Stimulated activated CD4-positive, alpha-beta T cell treated with anti-CD3 and anti-CD28 coated beads, Interleukin-1b, Interleukin-23, amount 100 ng/mL, for 4 hours (primary cell): ENCODE measurements at regions not wholly inside any gene's neighbourhood (a gene's known extent, or its start where the extent isn't known, plus 50 kb on each side); places are given as distances from the start of the nearest gene placed in this dataset.
"Not testable (repeated sequence)": the region's sequence is repeated elsewhere in the genome, so short reads cannot be mapped to it uniquely, and the experiment has no call there.

Experiments used
- DNase-seq, 2 donors: peaks; one replicate each; pipeline ENCODE4 v3.0.0-alpha.2; 2020; ENCODE audit warnings: low read depth in 2 of 2

DNA sequence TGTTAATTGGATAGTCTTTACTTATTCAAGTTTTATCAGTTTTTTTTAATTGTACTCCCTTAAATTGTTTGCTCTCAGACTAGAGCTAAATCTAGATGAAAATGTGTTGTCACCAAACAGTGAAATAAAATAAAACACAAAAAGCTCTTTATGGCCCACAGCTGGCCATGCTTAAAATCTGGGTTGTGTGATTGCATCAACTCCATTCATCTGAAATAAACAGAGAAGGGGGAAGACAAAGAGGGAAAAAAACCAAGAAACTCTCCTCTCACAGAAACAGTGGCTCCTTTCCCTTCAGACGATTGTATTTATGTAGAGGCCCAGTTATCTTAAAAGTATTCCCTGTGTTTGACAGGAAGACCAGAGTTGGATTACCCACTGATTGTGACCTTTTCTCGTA lies 422.4 kb downstream of the IRX1 start:
- no peak for DNase-seq

DNA sequence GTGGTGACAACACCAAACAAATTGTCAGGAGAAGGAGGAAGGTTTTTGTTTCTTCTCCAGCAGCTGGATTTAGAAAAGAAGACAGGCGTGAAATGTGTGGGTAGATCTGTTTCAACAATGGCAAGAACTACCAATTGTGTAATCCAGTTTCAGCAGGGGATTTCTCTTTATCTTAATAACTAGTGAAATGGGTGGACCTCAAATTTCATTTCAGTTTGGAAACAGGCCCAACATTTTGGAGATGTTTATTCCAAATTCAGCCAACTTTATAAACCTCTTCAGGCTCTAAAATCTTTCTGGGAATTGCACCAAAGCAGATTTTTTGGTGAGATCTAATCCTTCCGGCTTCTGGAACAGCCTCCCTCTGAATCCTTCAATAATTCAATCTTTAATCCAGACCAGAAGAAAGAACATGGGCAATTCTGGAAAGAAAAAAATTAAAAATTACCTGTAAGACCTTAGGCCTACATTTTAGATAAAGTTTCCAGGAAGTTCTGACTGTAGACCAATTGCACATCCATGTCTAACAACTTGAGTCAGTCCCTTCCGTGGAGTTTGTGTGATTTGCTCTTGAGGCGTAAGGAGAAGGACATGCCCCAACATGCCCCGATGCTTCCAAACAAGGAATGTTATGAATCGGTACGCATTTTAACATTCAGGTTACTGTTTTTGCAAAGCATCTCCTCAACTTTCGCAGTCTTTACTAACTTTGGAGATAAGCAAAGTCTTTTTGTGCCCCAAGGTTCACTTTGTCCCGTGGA lies 423.6 kb downstream of the IRX1 start:
- no peak for DNase-seq

DNA sequence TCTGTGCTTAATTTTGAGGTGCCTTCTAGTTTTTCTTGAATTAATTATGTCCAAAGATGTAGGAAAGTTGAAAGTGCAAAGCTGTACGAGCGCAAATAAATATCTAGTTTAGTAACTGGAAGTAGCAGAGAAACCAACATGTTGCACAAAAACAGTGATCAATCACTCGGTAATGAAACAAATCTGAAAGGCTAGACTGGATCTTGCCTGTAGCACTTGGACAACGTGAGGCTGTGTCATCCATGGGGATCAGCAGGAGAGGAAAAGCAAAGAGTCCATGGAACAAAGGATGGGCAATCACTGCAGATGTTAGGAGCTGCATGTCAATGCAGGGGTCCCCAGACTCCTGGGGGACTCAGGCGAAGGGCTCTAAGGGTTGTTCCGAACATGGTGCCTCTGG lies 424.2 kb downstream of the IRX1 start:
- no peak for DNase-seq

GRCh38 chr5:4020400-4020799 lies 424.8 kb downstream of the IRX1 start:
- DNase-seq = no peak

- no peak for DNase-seq
These were observed 426.5 kb downstream of the IRX1 start for GRCh38 chr5:4022056-4022670.

DNA sequence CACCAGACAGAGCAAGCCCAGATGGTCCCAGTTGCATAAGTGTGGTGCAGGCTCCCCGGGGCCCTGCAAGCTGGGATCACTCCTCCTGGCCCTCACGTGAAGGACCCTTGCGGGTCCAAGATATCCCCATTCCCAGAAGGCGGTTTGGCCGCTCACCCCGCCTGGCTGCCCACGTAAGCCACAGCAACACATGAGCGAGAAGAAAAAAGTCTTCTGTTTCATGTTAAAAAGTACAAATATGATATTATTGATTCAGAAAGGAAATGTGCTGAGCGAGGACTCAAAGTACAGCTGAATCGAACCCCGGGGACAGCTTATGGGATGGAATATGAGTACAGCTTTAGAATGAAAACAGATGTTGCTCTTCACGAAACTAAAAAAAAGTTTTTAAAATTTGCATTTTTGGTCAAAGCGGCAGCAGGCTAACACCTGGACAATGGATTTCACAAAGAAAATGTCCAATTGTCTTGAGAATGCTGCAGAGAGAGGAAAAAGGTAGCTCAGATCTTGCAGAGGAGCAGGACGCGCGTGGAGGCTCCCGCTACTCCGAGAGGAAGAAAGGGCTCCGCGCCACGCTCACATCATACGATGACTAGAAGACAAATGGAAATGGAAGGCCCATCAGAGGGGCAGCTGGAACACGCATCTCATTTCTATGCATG lies 427.6 kb downstream of the IRX1 start:
- DNase-seq = no peak

GRCh38 chr5:4023753-4024335 lies 428.2 kb downstream of the IRX1 start:
- DNase-seq = no peak

- no peak for DNase-seq
These were observed 431.6 kb downstream of the IRX1 start for GRCh38 chr5:4027088-4027734.

- no peak for DNase-seq
These were observed 432.8 kb downstream of the IRX1 start for GRCh38 chr5:4028384-4028783.

DNA sequence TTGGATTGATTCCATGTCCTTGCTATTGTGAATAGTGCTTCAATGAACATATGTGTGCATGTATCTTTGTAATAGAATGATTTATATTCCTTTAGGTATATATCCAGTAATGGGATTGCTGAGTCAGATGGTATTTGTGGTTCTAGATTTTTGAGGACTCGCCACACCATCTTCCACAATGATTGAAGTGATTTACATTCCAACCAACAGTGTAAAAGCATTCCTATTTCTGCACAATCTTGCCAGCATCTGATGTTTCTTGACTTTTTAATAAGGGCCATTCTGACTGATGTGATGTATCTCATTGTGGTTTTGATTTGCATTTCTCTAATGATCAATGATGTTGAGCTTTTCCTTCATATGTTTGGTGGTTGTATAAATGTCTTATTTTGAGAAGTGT lies 437.9 kb downstream of the IRX1 start:
- DNase-seq = not testable (repeated sequence)

GRCh38 chr5:4036861-4037260 lies 441.2 kb downstream of the IRX1 start:
- DNase-seq = no peak

DNA sequence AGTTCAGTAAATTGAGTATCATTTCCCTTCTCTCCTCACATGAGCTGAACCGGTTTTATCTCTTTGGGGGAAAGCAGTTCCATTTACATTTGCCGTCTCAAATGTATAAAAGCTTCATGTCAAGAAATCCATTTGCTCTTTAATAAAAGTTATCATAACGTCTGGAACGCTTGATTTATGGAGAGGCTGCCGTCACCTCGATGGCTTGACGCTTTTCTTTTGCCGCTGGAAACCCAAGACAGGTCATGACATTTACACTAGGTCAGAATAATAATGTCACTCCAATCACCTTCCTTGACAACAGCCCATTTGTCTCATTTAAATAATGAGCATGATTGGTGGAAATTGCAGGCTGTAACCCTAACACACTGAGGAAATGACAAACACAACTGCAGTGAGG lies 443.4 kb downstream of the IRX1 start:
- DNase-seq = no peak

DNA sequence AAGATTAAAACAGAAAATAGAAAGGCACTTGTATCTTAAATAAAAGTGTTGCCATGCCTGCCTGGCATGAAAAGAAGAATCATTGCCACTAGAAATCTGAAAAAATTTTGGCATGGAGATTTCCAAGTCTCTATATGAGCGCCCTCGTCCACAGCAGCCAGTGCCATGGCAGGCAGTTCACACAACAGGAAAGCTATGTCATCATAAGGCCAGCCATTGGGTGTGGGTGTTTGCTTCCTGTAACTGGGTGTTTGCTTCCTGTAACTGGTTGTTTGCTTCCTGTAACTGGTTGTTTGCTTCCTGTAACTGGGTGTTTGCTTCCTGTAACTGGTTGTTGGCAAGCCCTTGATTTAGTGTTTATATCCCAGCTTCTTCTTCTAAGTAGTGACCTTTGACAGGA lies 446.7 kb downstream of the IRX1 start:
- no peak for DNase-seq

- DNase-seq = no peak
These were observed 447.5 kb downstream of the IRX1 start for GRCh38 chr5:4043135-4043534.

- DNase-seq = no peak
These were observed 449.2 kb downstream of the IRX1 start for GRCh38 chr5:4044881-4045280.

DNA sequence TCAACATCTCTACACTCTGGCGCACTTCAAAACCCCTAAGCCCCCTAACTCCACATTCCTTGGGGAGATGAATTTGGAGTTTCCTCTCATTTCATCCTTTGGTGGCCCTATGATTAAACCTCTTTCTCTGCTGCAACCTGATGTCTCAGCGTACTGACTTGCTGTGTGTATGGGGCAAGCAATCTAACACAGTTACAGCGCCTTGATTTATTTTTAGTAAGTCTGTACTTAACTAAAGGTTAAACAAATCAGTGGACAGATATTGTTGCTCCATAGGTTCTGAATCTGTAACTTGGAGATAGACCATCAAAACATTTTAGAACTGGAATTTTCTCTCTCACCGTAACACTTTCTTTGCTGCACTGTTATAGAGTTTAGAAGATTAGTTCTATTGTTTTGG lies 452.8 kb downstream of the IRX1 start:
- DNase-seq = no peak

DNA sequence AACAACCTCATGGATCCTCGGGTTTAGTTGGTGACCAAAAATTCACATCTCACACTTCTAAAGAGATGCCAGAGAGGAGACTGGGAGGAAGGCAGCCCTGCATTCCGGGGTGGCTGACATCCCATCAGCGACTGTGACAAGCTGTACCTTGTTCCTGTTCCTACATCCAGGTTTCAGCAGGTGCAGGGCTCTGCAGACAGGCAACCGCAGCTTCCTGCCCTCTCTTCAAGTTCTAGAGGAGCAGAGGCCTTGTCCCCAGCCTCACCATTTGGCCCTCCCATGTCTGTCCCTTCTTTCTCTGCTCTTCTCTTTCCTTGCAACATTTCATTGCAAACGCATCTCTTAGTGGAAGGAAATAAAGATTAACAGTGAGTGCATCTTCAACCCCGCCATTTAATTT lies 454.6 kb downstream of the IRX1 start:
- no peak for DNase-seq

DNA sequence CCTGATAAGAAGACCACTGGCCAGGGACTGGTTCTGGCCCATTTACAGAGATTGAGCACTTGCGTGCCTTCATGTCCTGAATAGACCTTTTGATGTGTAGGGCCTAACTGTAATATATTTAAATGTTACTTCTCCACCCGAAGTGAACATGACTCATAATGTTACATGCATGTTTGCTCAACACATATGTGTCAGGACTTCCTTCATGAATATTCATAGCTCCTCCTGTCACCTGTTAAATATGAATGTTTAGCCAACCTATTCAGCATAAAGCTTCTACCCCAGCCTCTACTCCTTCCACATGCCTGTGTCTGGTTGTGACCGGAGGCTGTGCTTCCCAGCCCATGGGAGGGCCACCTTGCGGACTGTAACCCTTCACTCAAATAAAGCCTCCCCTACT lies 457.5 kb downstream of the IRX1 start:
- DNase-seq = no peak

DNA sequence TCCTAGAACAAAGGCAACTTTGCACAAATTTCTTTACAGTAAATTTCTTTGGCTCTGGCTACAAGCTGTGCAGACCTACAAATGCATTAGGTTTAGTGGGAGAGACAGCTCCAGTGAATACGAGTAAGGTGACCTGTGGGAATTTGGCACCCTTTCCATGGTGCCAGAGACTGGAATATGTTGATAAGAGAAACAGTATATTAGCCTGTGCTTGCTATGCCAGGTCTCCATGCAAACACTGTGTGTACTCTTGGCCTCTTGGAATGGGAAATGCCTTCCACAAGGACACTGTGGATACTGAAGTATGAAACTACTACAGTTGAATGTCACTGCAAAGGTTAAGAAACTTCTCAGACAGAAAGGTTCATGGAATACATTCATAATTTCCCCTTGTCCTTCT lies 458.5 kb downstream of the IRX1 start:
- DNase-seq = no peak

DNA sequence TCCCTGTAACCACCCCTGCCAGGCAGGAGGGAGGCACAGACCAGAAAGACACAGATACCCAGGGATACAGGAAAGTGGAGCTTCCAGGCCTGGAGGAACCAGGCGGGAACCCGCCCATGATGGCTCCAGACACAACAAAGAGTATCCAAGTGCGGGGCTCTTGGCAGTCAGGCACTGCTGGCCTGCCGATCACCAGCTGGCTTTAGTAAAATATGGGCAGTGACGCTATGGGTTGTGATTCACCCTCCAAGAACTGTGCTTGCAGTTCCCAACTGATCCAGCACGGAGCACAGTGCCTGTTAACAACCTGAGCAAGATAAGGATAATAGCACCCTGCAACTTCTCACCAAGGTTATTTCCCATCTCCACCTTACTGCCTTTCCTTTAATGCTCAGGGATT lies 463.3 kb downstream of the IRX1 start:
- DNase-seq = no peak

DNA sequence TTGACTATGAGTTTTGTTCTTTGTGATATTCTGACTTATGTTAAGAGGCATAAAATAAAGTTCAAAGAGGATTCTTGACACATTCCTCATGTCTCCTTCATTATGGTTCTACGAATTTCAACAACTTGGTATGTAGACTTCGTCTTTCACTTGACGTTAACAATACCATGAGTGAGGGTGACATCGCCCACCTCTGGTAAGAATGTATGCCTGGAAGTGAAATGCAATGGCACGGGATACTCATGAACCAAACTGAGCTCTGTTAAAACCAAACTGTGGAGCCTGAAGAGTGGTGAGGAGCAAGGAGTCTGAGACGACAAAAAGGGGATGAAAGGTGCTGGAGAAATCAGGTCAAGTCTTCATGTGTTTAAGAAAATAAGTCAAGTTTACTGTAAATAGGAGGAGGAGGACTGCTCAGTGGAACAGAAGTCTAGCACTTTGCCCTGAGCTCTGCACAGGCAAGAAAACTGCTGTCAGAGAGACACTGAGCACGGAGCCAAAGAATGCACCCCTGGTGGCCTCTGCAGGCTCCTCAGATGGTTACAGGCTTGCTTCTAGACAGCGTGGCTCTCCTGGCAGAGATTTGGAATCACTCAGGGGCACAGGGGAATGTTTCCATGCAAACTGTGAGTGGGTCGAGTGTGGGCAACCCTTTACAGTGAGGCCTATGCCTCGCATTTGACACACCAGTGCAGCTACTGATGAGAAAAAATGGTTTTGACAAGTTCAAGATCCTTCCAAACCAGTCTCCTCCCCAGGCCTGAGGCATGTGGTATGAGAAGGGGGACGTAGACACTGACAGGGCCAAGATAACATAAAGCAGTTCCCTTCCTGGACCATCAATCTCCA lies 470.1 kb downstream of the IRX1 start:
- DNase-seq = no peak
